Middle frontal gyrus (tissue), 1 donor: ENCODE measurements at regions not wholly inside any gene's neighbourhood (a gene's known extent, or its start where the extent isn't known, plus 50 kb on each side); places are given as distances from the start of the nearest gene placed in this dataset.
"Not testable (repeated sequence)": the region's sequence is repeated elsewhere in the genome, so short reads cannot be mapped to it uniquely, and the experiment has no call there.

ENCODE experiments used
- DNase-seq: peaks from one replicate; pipeline ENCODE4 v3.0.0-alpha.2; 2015; ENCODE audit warnings: low spot score; ENCODE audit errors: extremely low spot score

- DNase-seq, result no peak
Observed at GRCh38 chr2:49686291-49686690, 532.0 kb upstream of the FSHR start.

DNA sequence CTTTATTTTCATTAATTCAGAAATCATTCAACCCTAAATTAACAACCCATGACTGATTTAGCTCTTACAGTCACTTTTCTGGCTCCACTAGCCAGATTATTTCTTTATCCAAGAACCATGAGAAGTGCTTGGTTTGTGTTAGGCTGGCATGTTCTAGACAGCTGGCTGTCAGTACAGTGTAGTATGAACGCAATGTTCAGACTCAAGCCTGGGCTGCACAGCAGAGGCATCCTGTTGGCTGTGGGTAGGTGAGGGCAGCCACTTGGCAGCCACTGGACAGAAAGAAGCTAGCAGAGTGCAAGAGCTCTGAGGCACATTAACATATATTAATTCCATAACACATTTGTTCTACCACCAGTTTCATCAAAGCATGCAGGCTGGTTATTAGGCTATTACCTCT is 522.9 kb upstream of the FSHR start:
- no peak for DNase-seq

- no peak for DNase-seq
Observed at GRCh38 chr2:49664827-49665226, 510.5 kb upstream of the FSHR start.

DNA sequence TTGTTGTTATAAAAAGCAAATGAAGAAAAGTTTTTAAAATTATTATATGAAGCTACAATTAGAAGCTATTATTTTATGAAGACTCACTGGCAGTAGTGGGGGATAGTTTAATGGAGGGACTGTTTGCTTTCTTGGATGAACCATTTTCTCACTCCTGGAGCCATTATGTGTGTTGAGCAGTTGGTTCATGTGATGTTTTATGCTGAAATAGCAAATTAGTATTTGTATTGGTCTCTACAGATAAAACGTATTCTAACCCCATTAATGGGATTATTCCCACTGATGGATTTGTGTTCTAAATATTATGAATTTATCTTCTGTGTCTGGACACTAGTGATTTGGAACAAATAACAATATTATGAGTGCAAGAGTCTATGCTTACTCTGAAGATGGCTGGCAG is 507.5 kb upstream of the FSHR start:
- no peak for DNase-seq

DNA sequence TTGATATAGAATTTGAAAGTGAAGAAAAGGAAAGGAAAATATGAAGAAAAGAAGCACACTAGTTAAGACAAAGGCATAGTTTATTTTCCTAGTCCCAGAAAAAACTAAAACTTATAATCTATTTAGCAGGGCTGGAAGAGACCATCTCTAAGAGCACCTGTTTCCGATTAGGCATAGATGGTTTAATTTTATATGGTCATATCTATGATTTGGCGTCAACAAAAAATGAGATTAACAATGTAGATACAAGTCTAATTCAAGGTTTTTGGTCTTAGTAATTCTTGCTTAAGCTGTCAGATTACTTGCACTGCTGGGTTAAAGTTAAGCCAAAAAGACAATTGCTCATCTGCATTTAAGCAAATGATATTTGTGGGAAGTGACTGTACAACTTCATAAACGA is 502.5 kb upstream of the FSHR start:
- DNase-seq, result no peak

DNA sequence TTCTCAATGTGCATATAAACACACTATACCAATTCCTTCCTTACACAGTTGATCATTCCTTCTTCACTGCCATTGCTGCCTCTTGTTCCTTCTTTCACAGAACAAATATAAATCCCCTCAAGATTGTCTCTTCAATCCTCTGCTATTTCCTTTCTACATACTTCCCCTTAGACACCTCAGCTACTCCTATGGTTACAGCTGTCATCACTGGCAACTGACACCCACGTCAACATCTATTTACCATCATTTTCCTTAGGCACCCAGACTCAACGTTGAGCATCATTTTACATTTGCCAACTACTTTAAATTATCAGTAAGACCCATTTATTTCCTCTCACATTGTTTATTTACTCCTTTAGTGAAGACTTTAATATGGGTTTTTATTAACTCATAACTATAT is 488.8 kb upstream of the FSHR start:
- DNase-seq, result no peak

DNA sequence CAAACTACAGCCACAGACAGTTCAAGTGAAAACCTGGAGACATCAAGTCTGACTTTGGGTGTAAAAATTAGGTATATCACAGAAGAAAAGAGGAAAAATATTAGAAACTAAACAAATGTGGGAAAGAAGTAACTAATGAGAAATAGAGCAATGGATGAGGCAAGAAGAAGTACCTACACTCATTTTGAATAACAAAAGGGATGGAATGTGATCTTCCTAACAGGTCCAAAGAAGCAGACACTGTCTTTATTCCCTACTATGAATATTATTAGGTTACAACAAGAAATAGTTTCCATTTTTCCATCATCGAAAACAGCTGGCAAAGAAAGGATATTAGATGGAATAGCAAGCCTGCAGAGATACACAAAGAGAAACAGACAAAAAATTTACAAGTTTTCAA is 486.3 kb upstream of the FSHR start:
- DNase-seq, result no peak

- DNase-seq, result no peak
Observed at GRCh38 chr2:49621016-49621415, 466.7 kb upstream of the FSHR start.

- DNase-seq, result no peak
Observed at GRCh38 chr2:49619804-49620203, 465.5 kb upstream of the FSHR start.

GRCh38 chr2:49618491-49618890 is 464.2 kb upstream of the FSHR start:
- DNase-seq, result no peak

DNA sequence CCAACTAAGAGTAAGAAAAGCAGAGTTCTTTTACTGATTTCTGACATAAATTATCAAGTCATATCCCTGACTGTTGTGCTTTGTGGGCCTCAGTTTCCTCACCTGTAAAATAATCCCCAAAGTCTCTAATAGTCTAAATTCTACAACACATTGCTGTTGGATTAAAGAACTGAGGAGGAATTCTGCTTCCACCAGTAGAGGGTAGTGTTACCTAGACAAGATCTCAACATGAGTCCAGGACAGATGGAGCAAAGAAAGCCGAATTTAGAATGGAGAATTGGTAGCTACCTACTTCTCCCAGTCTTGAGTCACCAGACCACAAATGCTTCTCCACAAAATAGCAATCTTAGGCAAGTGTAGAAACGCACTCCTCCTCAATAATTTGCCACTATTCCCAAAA is 462.5 kb upstream of the FSHR start:
- DNase-seq, result peak; percentile 18

GRCh38 chr2:49611796-49612195 is 457.5 kb upstream of the FSHR start:
- DNase-seq, result not testable (repeated sequence)

DNA sequence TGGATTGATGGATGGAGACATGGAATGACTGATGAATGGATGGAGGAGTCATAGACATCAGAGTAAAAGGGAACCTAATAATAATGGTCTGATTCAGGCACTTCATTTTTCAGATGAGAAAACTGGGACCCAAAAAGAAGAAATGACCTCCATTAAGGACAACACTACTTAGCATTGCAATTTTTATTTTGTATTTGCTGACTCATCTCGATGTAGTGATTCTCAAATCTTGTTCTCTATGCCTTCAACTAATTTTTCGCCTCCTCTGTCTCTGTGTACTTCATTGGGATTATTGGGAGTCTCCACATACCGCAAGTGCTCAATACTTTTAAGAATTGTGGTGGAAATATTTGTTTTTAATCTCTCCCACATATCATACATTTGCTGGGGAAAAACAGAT is 446.2 kb upstream of the FSHR start:
- DNase-seq, result no peak

DNA sequence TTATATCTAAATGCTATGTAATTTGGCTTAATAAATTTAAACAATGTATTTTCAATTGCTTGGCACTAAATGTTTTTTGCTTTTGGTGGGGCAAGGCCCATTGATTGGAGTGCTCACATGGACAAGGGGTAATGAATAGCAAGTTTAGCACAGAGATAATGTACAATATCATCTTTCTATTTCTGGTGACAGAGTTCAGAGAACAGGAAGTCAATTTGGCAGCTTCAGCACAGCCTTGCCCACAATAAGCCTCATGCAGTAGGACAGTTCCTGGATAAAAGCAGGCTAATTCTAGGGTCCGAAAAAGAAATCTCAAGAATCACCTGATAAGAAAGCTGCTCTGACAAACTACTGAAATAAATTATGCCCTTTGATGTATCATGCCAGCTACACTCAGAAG is 443.9 kb upstream of the FSHR start:
- DNase-seq, result no peak

DNA sequence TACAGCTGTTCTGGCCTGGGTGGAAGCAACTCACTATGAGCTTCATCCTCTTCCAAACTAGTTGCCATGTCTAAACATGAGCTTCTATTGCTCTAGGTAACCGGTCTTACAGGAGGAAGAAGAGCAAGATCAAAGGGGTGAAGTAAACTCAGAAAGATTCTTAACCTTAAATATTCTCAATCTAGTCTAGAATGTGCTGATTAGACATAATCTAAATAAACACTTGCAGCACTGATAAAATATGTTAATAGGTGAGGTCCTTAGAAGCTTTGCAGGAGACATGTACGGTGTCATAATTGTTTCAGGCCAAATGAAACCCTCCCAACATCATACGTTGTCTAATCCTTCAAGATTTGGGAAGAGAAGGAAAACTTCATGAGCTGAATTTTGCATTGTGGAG is 431.6 kb upstream of the FSHR start:
- DNase-seq, result no peak

- DNase-seq, result no peak
Observed at GRCh38 chr2:49582946-49583345, 428.6 kb upstream of the FSHR start.

DNA sequence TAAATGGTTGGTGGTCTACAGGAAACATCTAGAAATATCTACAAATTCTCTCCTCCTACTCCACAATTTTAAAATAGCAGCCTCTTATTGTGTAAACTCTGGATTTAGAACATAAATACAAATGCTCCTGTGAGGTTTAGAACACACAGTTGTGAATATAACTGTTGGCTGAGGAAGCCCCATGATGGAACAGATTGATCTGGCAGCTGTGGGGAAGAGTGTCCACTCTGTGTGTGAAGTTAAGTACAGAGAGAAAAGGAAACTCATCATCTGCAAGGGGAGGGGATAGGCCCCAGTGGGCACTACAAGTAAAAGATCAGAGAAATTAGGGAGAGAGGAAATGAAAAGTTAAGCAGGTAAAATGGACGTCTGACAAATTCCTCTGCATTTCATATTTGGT is 422.7 kb upstream of the FSHR start:
- no peak for DNase-seq

- DNase-seq, result no peak
Observed at GRCh38 chr2:49569176-49569575, 414.9 kb upstream of the FSHR start.

- peak; percentile 14 for DNase-seq
Observed at GRCh38 chr2:49567811-49568600, 413.7 kb upstream of the FSHR start.

DNA sequence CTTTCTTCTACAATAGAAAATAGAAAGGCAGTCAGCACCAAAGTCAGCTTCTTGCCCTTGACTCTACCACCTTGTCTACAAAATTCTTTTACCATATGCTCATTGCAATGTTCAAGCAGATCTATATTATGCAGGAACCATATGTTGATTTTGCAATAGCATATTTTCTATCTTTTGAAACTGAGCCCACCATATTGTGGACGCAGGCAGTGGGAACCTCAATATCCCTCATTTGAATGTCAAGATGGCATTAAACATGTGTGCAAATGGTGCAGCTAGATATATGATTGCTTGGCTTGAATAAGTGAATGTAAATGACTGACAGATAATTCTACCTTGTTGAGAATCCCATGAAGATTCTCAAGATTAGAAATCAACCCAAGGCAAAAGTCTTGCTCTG is 412.7 kb upstream of the FSHR start:
- DNase-seq, result no peak

GRCh38 chr2:49553658-49554057 is 399.3 kb upstream of the FSHR start:
- DNase-seq, result no peak

GRCh38 chr2:49532702-49533101 is 378.4 kb upstream of the FSHR start:
- DNase-seq, result no peak

- DNase-seq, result no peak
Observed at GRCh38 chr2:49515996-49516782, 361.9 kb upstream of the FSHR start.
